ENCODE measurements at regions not wholly inside any gene's neighbourhood (a gene's known extent, or its start where the extent isn't known, plus 50 kb on each side); places are given as distances from the start of the nearest gene placed in this dataset.

DNA sequence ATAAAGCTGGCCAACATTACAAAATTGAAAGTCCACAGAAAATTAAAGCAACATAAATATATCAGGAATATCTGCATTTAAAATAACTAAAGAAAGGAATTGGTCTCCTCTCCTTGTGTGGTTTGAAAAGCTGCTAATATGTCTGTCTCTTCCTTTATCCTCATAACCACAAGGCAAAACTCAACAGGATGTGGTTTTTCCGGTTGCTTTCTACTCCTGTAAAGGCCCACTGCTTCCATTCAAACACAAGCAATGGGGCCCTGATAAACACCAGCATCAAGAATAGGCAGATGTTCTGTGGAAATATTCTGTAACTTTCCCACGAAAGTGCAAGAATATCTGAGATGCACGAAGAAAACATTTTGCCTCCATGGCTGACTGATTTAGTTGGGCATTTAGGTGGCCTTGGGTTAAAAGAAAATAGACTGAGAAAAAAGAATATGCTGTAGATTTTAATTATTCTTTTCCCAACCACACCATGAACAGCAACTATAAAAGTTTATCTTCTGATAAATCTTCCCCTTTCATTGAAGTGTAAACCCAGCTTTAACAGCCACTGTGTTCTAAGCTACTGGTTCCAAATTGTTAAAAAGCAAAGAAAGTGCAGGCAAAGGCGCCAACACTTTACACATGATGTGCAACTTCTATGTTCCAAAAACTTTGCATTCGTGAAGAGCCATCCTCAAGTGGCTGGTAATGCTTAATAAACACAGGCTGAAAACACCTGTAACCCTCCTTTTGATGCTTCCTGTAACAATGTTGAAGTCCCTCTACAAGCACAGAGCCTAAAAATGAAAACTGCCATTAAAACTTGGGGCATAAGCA lies 50.5 kb upstream of the NDST3 start:
- Mint-ChIP-seq H3K27ac (ENCODE audit: low read depth, unreplicated experiment) (no peak overlapping the region), H3K27me3 (ENCODE audit: insufficient read depth, unreplicated experiment) (no peaks in the 10 kb centered on the region), H3K4me3 (ENCODE audit: unreplicated experiment) (no peak overlapping the region), H3K4me1 (ENCODE audit: insufficient read depth, unreplicated experiment) (no peaks in the 10 kb centered on the region), H3K9me3 (ENCODE audit: unreplicated experiment) (peaks cover 5% of the 10 kb centered on the region), H3K36me3 (ENCODE audit: insufficient read depth, unreplicated experiment) (no peaks in the 10 kb centered on the region)
- no TSS peak for BruUV-seq (replicated peaks)
- peak; percentile 5 for DNase-seq (ENCODE audit: unreplicated experiment)
- ChIA-PET POLR2A (no interaction called here), CTCF (interaction anchor here (0.6 kb wide), 1 partner anchor 18 kb away, joined by 3 read pairs; no protein-coding TSS in a partner anchor)
- intact Hi-C loops (cut with micrococcal nuclease): no loop called here
- TF ChIP-seq, protein P1, sequence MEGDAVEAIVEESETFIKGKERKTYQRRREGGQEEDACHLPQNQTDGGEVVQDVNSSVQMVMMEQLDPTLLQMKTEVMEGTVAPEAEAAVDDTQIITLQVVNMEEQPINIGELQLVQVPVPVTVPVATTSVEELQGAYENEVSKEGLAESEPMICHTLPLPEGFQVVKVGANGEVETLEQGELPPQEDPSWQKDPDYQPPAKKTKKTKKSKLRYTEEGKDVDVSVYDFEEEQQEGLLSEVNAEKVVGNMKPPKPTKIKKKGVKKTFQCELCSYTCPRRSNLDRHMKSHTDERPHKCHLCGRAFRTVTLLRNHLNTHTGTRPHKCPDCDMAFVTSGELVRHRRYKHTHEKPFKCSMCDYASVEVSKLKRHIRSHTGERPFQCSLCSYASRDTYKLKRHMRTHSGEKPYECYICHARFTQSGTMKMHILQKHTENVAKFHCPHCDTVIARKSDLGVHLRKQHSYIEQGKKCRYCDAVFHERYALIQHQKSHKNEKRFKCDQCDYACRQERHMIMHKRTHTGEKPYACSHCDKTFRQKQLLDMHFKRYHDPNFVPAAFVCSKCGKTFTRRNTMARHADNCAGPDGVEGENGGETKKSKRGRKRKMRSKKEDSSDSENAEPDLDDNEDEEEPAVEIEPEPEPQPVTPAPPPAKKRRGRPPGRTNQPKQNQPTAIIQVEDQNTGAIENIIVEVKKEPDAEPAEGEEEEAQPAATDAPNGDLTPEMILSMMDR (IDR thresholded peaks at IDR 0.05; ENCODE audit: unreplicated experiment): no peak

DNA sequence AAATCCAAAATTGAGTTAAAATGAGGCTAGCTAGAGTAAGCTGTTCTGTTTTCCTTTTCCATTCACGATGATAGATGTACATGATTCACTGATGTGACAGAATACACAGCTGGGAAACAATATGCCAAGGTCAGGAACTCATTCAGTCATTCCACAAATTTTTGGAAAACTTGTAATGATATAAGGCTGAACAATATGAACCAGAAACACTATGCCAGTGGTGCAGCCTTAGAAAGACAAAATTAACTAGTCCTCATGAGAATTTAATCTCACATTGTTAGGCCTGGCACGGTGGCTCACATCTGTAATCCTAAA lies 50.0 kb upstream of the NDST3 start:
- no peaks in the 10 kb centered on the region for H3K36me3 Mint-ChIP-seq (ENCODE audit: insufficient read depth, unreplicated experiment)
- H3K27me3 Mint-ChIP-seq (ENCODE audit: insufficient read depth, unreplicated experiment): no peaks in the 10 kb centered on the region
- H3K4me3 Mint-ChIP-seq (ENCODE audit: unreplicated experiment): no peak overlapping the region
- H3K27ac Mint-ChIP-seq (ENCODE audit: low read depth, unreplicated experiment): no peak overlapping the region
- ChIA-PET CTCF (interaction anchor here (0.6 kb wide), 1 partner anchor 19 kb away, joined by 3 read pairs; no protein-coding TSS in a partner anchor), POLR2A (no interaction called here)
- DNase-seq (ENCODE audit: unreplicated experiment): no peak
- intact Hi-C loops (cut with micrococcal nuclease): no loop called here
- peaks cover 2% of the 10 kb centered on the region for H3K9me3 Mint-ChIP-seq (ENCODE audit: unreplicated experiment)
- BruUV-seq (replicated peaks): no TSS peak
- TF ChIP-seq, protein P1 (IDR thresholded peaks at IDR 0.05; ENCODE audit: unreplicated experiment): no peak
- no peaks in the 10 kb centered on the region for H3K4me1 Mint-ChIP-seq (ENCODE audit: insufficient read depth, unreplicated experiment)

All from MCF 10A (cell line).